ENCODE measurements at regions not wholly inside any gene's neighbourhood (a gene's known extent, or its start where the extent isn't known, plus 50 kb on each side); places are given as distances from the start of the nearest gene placed in this dataset.

DNA sequence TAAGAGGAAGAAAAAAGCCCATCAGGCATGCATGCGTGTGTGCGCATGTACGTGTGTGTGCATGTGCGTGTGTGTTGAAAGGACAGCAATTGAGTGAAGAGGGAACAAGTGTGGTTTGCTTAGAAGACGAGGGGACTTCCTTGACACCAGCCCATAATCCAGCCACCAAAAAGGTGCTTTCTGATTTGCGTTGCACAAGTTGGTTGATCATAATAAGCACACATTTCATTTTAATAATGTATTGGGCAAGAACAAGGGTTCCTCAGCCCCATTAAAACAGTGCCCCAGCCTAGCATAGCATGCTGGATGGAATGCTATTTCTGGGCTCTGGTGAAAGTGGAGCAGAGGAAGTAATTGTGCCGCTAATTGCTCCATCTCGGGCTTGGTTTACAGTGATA is 493.2 kb downstream of the MIAT start:
- no peak for TF ChIP-seq POLR2A (IDR thresholded peaks at IDR 0.05)
- TF ChIP-seq, protein P1, sequence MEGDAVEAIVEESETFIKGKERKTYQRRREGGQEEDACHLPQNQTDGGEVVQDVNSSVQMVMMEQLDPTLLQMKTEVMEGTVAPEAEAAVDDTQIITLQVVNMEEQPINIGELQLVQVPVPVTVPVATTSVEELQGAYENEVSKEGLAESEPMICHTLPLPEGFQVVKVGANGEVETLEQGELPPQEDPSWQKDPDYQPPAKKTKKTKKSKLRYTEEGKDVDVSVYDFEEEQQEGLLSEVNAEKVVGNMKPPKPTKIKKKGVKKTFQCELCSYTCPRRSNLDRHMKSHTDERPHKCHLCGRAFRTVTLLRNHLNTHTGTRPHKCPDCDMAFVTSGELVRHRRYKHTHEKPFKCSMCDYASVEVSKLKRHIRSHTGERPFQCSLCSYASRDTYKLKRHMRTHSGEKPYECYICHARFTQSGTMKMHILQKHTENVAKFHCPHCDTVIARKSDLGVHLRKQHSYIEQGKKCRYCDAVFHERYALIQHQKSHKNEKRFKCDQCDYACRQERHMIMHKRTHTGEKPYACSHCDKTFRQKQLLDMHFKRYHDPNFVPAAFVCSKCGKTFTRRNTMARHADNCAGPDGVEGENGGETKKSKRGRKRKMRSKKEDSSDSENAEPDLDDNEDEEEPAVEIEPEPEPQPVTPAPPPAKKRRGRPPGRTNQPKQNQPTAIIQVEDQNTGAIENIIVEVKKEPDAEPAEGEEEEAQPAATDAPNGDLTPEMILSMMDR (IDR thresholded peaks at IDR 0.05) = no peak

Data from vagina (tissue), 2 donors.